GM19397 (cell line): ENCODE measurements at regions not wholly inside any gene's neighbourhood (a gene's known extent, or its start where the extent isn't known, plus 50 kb on each side); places are given as distances from the start of the nearest gene placed in this dataset.

Source experiments
- ATAC-seq: cut with Tn5 transposase; IDR thresholded peaks from one replicate; pipeline ENCODE4 v1.9.1; 2021; ENCODE audit warnings: mild to moderate bottlenecking, moderate library complexity; ENCODE audit not compliant: unreplicated experiment

DNA sequence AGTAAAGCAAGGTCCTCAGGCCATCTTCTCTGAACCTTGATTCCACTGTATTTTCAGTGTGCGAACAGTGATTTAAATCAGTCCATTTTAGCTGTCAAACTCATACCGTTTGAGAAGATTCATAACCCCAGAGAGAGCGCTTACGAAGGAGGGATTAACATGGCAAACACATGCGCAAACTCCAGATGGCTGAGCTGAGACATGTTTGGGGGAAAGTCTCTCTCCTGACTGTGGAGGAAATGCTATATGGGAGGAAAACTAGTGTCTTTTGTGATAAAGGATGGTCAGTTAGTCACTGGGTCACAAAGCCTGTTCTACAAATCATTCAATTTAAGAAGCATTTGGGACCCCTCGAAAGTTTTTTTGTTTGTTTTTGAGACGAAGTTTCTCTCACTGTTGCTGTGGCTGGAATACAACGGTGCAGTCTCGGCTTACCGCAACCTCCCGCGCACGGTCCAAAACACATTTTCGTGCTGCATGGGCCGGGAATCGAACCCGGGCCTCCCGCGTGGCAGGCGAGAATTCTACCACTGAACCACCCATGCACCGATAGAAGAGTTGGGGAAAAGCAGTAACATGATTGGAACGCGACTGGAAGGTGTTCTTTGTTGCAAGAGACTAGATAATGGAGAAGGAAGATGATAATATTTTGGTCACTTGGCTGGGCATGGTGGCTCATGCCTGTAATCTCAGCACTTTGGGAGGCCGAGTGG, 58.4 kb upstream of the CXADR start:
- peak; percentile 74 for ATAC-seq

- no peak for ATAC-seq
Measured at GRCh38 chr21:17455028-17455353, 57.9 kb upstream of the CXADR start.

DNA sequence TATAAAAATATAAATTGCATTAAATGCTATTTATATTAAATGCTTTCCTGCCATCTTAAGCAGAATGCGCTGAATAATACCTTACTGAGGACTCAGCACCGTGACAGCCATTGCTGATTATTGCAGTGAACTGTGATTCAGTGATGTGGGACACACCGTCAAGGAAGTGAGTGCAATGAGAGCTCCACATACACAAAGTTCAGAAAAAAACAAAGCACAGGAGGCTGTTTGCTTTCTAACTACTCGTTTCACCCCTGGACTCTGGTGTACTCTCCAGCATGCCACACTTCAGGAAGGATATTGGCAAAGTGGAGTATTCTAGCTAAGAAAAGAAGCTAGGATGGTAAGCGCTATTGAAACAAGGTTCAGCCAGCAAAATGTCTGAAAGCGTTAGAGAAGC, 57.4 kb upstream of the CXADR start:
- ATAC-seq: no peak

GRCh38 chr21:17458279-17458678, 54.6 kb upstream of the CXADR start:
- ATAC-seq: no peak

- ATAC-seq: no peak
Measured at GRCh38 chr21:17460094-17460493, 52.7 kb upstream of the CXADR start.

DNA sequence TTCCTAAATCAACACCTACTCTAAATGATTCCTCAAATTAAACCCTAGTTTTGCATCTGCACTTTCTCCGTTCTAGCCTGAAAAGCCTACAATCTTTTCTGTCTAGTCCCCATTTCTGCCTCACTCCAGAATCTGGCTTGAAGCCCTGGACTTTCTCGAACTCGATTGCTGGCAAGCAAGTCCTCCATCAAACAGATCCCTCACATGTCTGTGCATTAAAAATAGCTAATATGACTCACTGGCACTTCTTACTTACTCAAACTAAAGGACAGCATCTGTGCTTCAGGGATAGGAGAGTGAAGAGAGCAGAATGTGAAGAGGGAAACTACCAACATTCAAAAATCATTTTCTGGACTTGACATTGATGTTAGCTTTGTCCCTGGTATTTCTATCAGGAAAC, 51.8 kb upstream of the CXADR start:
- no peak for ATAC-seq

DNA sequence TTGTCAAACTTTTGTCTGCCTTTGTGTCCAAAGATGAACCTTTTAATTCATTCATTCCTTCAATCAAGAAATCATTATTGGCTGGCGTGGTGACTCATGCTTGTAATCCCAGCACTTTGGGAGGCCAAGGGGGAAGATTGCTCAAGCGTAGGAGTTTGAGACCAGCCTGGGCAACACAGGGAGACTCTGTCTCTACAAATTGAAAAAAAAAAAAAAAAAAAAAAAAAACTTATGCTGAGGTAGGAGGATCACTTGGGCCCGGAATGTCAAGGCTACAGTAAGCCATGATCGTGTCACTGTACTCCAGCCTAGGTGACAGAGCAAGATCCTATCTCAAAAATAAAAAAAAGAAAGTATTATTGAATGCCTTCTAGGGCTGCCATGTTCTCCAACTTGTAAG, 51.3 kb upstream of the CXADR start:
- no peak for ATAC-seq

DNA sequence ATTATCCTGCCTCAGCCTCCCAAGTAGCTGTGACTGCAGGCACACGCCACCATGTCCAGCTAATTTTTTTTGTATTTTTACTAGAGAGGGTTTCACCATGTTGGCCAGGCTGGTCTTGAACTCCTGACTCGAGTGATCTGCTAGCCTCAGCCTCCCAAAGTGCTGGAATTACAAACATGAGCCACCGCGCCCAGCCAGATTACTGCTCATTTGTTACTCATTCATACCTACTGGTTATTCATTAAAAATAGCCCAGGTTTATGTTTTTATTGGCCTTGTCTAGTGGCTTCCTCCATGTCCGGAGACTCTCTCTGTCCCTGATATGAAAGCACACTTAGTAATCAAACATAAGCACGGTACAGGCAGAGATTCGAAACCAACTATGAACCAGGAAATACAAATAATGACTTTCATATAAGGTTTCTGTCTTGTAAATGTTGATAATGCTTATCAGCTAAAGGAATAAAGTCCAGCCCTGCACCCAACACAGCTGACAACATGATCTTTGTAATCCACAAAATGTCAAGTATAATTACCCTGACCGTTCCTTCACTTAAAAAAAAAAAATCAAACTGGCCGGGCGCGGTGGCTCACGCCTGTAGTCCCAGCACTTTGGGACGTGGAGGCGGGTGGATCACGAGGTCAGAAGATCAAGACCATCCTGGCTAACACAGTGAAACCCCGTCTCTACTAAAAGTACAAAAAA, 50.4 kb upstream of the CXADR start:
- ATAC-seq: no peak
